ENCODE measurements at regions not wholly inside any gene's neighbourhood (a gene's known extent, or its start where the extent isn't known, plus 50 kb on each side); places are given as distances from the start of the nearest gene placed in this dataset.

DNA sequence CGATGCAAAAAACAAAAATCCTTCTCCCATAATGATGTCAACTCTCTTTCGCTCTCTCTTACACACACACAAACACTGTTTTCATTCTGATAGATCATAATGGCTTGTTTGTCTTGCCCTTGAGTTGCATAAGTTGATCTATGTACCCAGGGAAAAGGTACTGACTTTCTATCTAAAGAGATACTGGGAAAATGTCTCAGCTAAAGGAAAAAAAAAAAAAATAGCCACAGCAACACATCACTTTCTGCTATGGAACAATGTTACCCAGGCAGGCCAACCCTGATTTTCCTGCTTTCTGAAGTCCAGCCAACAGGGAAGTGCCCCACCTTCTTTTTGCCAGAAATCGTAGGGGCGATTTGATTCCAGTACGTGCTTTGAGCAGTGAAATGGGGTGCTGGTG, 212.6 kb upstream of the ACTBL2 start:
- TF ChIP-seq, protein P1, sequence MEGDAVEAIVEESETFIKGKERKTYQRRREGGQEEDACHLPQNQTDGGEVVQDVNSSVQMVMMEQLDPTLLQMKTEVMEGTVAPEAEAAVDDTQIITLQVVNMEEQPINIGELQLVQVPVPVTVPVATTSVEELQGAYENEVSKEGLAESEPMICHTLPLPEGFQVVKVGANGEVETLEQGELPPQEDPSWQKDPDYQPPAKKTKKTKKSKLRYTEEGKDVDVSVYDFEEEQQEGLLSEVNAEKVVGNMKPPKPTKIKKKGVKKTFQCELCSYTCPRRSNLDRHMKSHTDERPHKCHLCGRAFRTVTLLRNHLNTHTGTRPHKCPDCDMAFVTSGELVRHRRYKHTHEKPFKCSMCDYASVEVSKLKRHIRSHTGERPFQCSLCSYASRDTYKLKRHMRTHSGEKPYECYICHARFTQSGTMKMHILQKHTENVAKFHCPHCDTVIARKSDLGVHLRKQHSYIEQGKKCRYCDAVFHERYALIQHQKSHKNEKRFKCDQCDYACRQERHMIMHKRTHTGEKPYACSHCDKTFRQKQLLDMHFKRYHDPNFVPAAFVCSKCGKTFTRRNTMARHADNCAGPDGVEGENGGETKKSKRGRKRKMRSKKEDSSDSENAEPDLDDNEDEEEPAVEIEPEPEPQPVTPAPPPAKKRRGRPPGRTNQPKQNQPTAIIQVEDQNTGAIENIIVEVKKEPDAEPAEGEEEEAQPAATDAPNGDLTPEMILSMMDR (conservative IDR thresholded peaks at IDR 0.05 in 1 of 2, IDR thresholded peaks at IDR 0.05 in 1 of 2; ENCODE audit: extremely low read depth in 1 of 2, insufficient read depth in 1 of 2, low read depth in 1 of 2, low read length in 2 of 2) = no peak
- TF ChIP-seq EZH2 (IDR thresholded peaks at IDR 0.05; ENCODE audit: borderline replicate concordance, low read length) = no peak
